ENCODE measurements at regions not wholly inside any gene's neighbourhood (a gene's known extent, or its start where the extent isn't known, plus 50 kb on each side); places are given as distances from the start of the nearest gene placed in this dataset.

- TF ChIP-seq CTCF (IDR thresholded peaks at IDR 0.05; ENCODE audit: extremely low read depth in 1 of 2, insufficient read depth in 1 of 2, low read depth in 1 of 2, low read length in 2 of 2) (no peak), POLR2A (IDR thresholded peaks at IDR 0.05; ENCODE audit: low read depth, low read length) (no peak), MAX (IDR thresholded peaks at IDR 0.05; ENCODE audit: insufficient read depth, insufficient read length) (no peak), FOS (IDR thresholded peaks at IDR 0.05; ENCODE audit: borderline replicate concordance, insufficient read depth, low read length) (no peak)
Observed at GRCh38 chr16:13766334-13766733, 153.6 kb upstream of the ERCC4 start.

Measured in endothelial cell of umbilical vein (primary cell).